HEK293 (cell line): ENCODE measurements at regions not wholly inside any gene's neighbourhood (a gene's known extent, or its start where the extent isn't known, plus 50 kb on each side); places are given as distances from the start of the nearest gene placed in this dataset.

Experiments used
- CTCF ChIA-PET: fragments of 350-600 bp; formaldehyde crosslinking; extraction: SDS; loops from one replicate; lab custom pipeline; 2021; ENCODE audit warnings: antibody characterized with exemption; lab: Yijun Ruan, JAX
- POLR2A ChIA-PET: fragments of 300-600 bp; formaldehyde crosslinking; extraction: SDS; loops from one replicate; lab custom pipeline; 2020; ENCODE audit warnings: antibody characterized with exemption, inconsistent platforms; lab: Yijun Ruan, JAX
- H3K27ac ChIP-seq: fragments of 200-500 bp; sonication (Bioruptor generic); 2 replicates; pipeline ENCODE4 v1.5.1; 2014; ENCODE audit warnings: low read depth, low read length, control low read depth, inconsistent platforms; ENCODE audit errors: extremely low read depth
- H3K36me3 ChIP-seq, 2 experiments: fragments of 200-500 bp in 1 of 2; sonication (Bioruptor generic) in 1 of 2; 1 replicate in 1 of 2; 2 replicates in 1 of 2; pipeline ENCODE4 v1.5.1; 2014 to 2017; ENCODE audit warnings: inconsistent platforms in 2 of 2, low read length in 2 of 2; ENCODE audit not compliant: control insufficient read depth in 2 of 2, insufficient read depth in 1 of 2
- H3K4me1 ChIP-seq: fragments of 200-500 bp; sonication (Bioruptor generic); 2 replicates; pipeline ENCODE4 v1.5.1; 2014; ENCODE audit warnings: mild to moderate bottlenecking, low read length, inconsistent platforms; ENCODE audit not compliant: control insufficient read depth, insufficient read depth
- H3K4me3 ChIP-seq: 2 replicates; pipeline ENCODE4 v1.5.1; 2011; ENCODE audit warnings: low read depth, mild to moderate bottlenecking, control low read depth, low read length, moderate library complexity
- H3K9me3 ChIP-seq: fragments of 200-500 bp; sonication (Bioruptor generic); 2 replicates; pipeline ENCODE4 v1.5.1; 2014; ENCODE audit warnings: low read depth, low read length, inconsistent platforms; ENCODE audit not compliant: control insufficient read depth, insufficient read depth
- KLF10 ChIP-seq: fragments of 450-650 bp; IDR thresholded peaks from 2 replicates; pipeline ENCODE4 v1.5.1; 2018; ENCODE audit warnings: missing biosample characterization, mild to moderate bottlenecking, missing genetic modification characterization
- KLF8 ChIP-seq: fragments of 450-650 bp; formaldehyde crosslinking; IDR thresholded peaks from 2 replicates; pipeline ENCODE4 v1.5.1; 2016; ENCODE audit warnings: missing biosample characterization, missing genetic modification characterization
- REST ChIP-seq: fragments of 450-650 bp; formaldehyde crosslinking; IDR thresholded peaks from 2 replicates; pipeline ENCODE4 v1.5.1; 2016; ENCODE audit warnings: missing biosample characterization, missing genetic modification characterization
- SETDB1 ChIP-seq: IDR thresholded peaks from one replicate; pipeline ENCODE4 v1.6.1; 2017; ENCODE audit warnings: mild to moderate bottlenecking, low read length, moderate library complexity, mixed read lengths; ENCODE audit not compliant: insufficient read length
- SP3 ChIP-seq: fragments of 450-650 bp; formaldehyde crosslinking; IDR thresholded peaks from 2 replicates; pipeline ENCODE4 v1.5.1; 2016; ENCODE audit warnings: missing biosample characterization, missing genetic modification characterization
- TRIM28 ChIP-seq: IDR thresholded peaks from 2 replicates; pipeline ENCODE4 v1.6.1; 2011; ENCODE audit warnings: low read length, control low read depth, borderline replicate concordance
- ZNF157 ChIP-seq: fragments of 450-650 bp; formaldehyde crosslinking; IDR thresholded peaks from 2 replicates; pipeline ENCODE4 v1.5.1; 2016; ENCODE audit warnings: missing biosample characterization, missing genetic modification characterization
- ZNF362 ChIP-seq: fragments of 450-650 bp; formaldehyde crosslinking; IDR thresholded peaks from 2 replicates; pipeline ENCODE4 v1.5.1; 2016; ENCODE audit warnings: missing biosample characterization, missing genetic modification characterization
- ZNF404 ChIP-seq: fragments of 450-650 bp; formaldehyde crosslinking; IDR thresholded peaks from 2 replicates; pipeline ENCODE4 v1.5.1; 2017; ENCODE audit warnings: missing biosample characterization, missing genetic modification characterization
- ZNF48 ChIP-seq: fragments of 450-650 bp; formaldehyde crosslinking; IDR thresholded peaks from 2 replicates; pipeline ENCODE4 v1.5.1; 2016; ENCODE audit warnings: missing biosample characterization, missing genetic modification characterization
- ZNF521 ChIP-seq: fragments of 450-650 bp; formaldehyde crosslinking; IDR thresholded peaks from 2 replicates; pipeline ENCODE4 v1.5.1; 2017; ENCODE audit warnings: missing biosample characterization, mild to moderate bottlenecking, missing genetic modification characterization
- ZNF529 ChIP-seq: fragments of 450-650 bp; formaldehyde crosslinking; IDR thresholded peaks from 2 replicates; pipeline ENCODE4 v1.5.1; 2017; ENCODE audit warnings: missing genetic modification characterization, missing biosample characterization; ENCODE audit not compliant: insufficient replicate concordance
- ZNF544 ChIP-seq: fragments of 450-650 bp; formaldehyde crosslinking; IDR thresholded peaks from 2 replicates; pipeline ENCODE4 v1.5.0; 2017; ENCODE audit warnings: missing biosample characterization, missing genetic modification characterization
- ZNF560 ChIP-seq: fragments of 450-650 bp; formaldehyde crosslinking; IDR thresholded peaks from 2 replicates; pipeline ENCODE4 v1.5.1; 2017; ENCODE audit warnings: missing biosample characterization, missing genetic modification characterization, borderline replicate concordance
- ZNF610 ChIP-seq: fragments of 450-650 bp; formaldehyde crosslinking; IDR thresholded peaks from 2 replicates; pipeline ENCODE4 v1.5.1; 2016; ENCODE audit warnings: missing biosample characterization, missing genetic modification characterization, borderline replicate concordance
- ZNF621 ChIP-seq: fragments of 450-650 bp; formaldehyde crosslinking; IDR thresholded peaks from 2 replicates; pipeline ENCODE4 v1.5.1; 2017; ENCODE audit warnings: missing biosample characterization, missing genetic modification characterization
- ZNF626 ChIP-seq: fragments of 450-650 bp; sonication (Bioruptor Pico); formaldehyde crosslinking; IDR thresholded peaks from 2 replicates; pipeline ENCODE4 v1.5.1; 2018; ENCODE audit warnings: missing biosample characterization, missing genetic modification characterization, inconsistent platforms
- ZNF677 ChIP-seq: fragments of 450-650 bp; IDR thresholded peaks from 2 replicates; pipeline ENCODE4 v1.5.0; 2018; ENCODE audit warnings: missing biosample characterization, mild to moderate bottlenecking, missing genetic modification characterization, moderate library complexity
- ZNF785 ChIP-seq: fragments of 450-650 bp; formaldehyde crosslinking; IDR thresholded peaks from 2 replicates; pipeline ENCODE4 v1.5.1; 2016; ENCODE audit warnings: missing biosample characterization, missing genetic modification characterization
- ZNF837 ChIP-seq: fragments of 450-650 bp; formaldehyde crosslinking; IDR thresholded peaks from 2 replicates; pipeline ENCODE4 v1.5.1; 2016; ENCODE audit warnings: missing biosample characterization, missing genetic modification characterization
- ZSCAN4 ChIP-seq: fragments of 450-650 bp; formaldehyde crosslinking; IDR thresholded peaks from 2 replicates; pipeline ENCODE4 v1.5.1; 2017; ENCODE audit warnings: missing biosample characterization, missing genetic modification characterization
- TF ChIP-seq, protein P1 (sequence below): fragments of 450-650 bp; formaldehyde crosslinking; IDR thresholded peaks from 2 replicates; pipeline ENCODE4 v1.5.1; 2017; ENCODE audit warnings: missing biosample characterization, missing genetic modification characterization
- TF ChIP-seq, protein P2 (sequence below): fragments of 450-650 bp; formaldehyde crosslinking; IDR thresholded peaks from 2 replicates; pipeline ENCODE4 v1.5.1; 2016; ENCODE audit warnings: missing biosample characterization, missing genetic modification characterization

- no peak overlapping the region for H3K4me3 ChIP-seq
- no peak overlapping the region for H3K27ac ChIP-seq
- ChIA-PET CTCF (interaction anchor here (0.6 to 1.4 kb wide), 2 partner anchors 17 to 98 kb away, joined by 3 to 4 read pairs; no protein-coding TSS in a partner anchor), POLR2A (no interaction called here)
- TF ChIP-seq, protein P1, sequence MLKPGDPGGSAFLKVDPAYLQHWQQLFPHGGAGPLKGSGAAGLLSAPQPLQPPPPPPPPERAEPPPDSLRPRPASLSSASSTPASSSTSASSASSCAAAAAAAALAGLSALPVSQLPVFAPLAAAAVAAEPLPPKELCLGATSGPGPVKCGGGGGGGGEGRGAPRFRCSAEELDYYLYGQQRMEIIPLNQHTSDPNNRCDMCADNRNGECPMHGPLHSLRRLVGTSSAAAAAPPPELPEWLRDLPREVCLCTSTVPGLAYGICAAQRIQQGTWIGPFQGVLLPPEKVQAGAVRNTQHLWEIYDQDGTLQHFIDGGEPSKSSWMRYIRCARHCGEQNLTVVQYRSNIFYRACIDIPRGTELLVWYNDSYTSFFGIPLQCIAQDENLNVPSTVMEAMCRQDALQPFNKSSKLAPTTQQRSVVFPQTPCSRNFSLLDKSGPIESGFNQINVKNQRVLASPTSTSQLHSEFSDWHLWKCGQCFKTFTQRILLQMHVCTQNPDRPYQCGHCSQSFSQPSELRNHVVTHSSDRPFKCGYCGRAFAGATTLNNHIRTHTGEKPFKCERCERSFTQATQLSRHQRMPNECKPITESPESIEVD, result no peak
- TF ChIP-seq, protein P2, sequence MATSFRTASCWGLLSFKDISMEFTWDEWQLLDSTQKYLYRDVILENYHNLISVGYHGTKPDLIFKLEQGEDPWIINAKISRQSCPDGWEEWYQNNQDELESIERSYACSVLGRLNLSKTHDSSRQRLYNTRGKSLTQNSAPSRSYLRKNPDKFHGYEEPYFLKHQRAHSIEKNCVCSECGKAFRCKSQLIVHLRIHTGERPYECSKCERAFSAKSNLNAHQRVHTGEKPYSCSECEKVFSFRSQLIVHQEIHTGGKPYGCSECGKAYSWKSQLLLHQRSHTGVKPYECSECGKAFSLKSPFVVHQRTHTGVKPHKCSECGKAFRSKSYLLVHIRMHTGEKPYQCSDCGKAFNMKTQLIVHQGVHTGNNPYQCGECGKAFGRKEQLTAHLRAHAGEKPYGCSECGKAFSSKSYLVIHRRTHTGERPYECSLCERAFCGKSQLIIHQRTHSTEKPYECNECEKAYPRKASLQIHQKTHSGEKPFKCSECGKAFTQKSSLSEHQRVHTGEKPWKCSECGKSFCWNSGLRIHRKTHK (tag by site-specific recombination), result no peak
- TF ChIP-seq ZNF544 (no peak), SETDB1 (no peak), ZNF404 (no peak), ZNF621 (tag by site-specific recombination) (no peak), ZNF157 (tag by site-specific recombination) (no peak)
- peaks cover 4% of the 10 kb centered on the region; the same call in 1 of the 2 replicates for H3K4me1 ChIP-seq
- H3K9me3 ChIP-seq, result no peaks in the 10 kb centered on the region
- H3K36me3 ChIP-seq, result peaks cover 0 to 4% of the 10 kb centered on the region in 2 experiments; a peak in 1 of 3 replicates
Measured at GRCh38 chr17:63099425-63099824, 133.4 kb downstream of the TANC2 start.

GRCh38 chr17:63102034-63102433 is 136.0 kb downstream of the TANC2 start:
- POLR2A ChIA-PET, result no interaction called here

GRCh38 chr17:63106050-63106449 is 140.0 kb downstream of the TANC2 start:
- ChIA-PET POLR2A (no interaction called here), CTCF (interaction anchor here (0.5 to 1.3 kb wide), 3 partner anchors 10 to 86 kb away, joined by 3 to 5 read pairs (median 3); no protein-coding TSS in a partner anchor)
- no peaks in the 10 kb centered on the region for H3K4me1 ChIP-seq
- no peaks in the 10 kb centered on the region for H3K9me3 ChIP-seq
- no peak overlapping the region for H3K27ac ChIP-seq
- H3K36me3 ChIP-seq, result peaks cover 0 to 4% of the 10 kb centered on the region in 2 experiments; a peak in 2 of 3 replicates
- no peak overlapping the region for H3K4me3 ChIP-seq
- no peak for TF ChIP-seq ZNF529 (tag by site-specific recombination)
- TF ChIP-seq REST (tag by site-specific recombination), result no peak
- TF ChIP-seq ZNF626 (tag by site-specific recombination), result no peak
- no peak for TF ChIP-seq ZSCAN4 (tag by site-specific recombination)
- TF ChIP-seq ZNF560 (tag by site-specific recombination), result no peak
- TF ChIP-seq KLF10 (tag by site-specific recombination), result no peak
- TF ChIP-seq TRIM28, result no peak
- TF ChIP-seq, protein P1, result no peak
- no peak for TF ChIP-seq ZNF362 (tag by site-specific recombination)
- no peak for TF ChIP-seq SP3 (tag by site-specific recombination)
- no peak for TF ChIP-seq ZNF610 (tag by site-specific recombination)

More at GRCh38 chr17:63102034-63102433, 136.0 kb downstream of the TANC2 start:
- no peak overlapping the region for H3K27ac ChIP-seq
- H3K36me3 ChIP-seq, result peaks cover 0 to 4% of the 10 kb centered on the region in 2 experiments; a peak in 1 of 3 replicates
- TF ChIP-seq ZNF785 (tag by site-specific recombination) (no peak), ZNF560 (tag by site-specific recombination) (no peak), ZNF626 (tag by site-specific recombination) (no peak), KLF8 (tag by site-specific recombination) (no peak), ZNF404 (no peak), ZNF521 (tag by site-specific recombination) (no peak), ZNF48 (tag by site-specific recombination) (no peak), ZNF837 (tag by site-specific recombination) (no peak), ZNF677 (no peak)
- no peaks in the 10 kb centered on the region for H3K9me3 ChIP-seq
- CTCF ChIA-PET, result interaction anchor here (0.6 kb wide), 1 partner anchor 121 kb away, joined by 3 read pairs; no protein-coding TSS in a partner anchor
- H3K4me1 ChIP-seq, result peaks cover 4% of the 10 kb centered on the region; the same call in 1 of the 2 replicates
- no peak overlapping the region for H3K4me3 ChIP-seq
